ENCODE measurements at regions not wholly inside any gene's neighbourhood (a gene's known extent, or its start where the extent isn't known, plus 50 kb on each side); places are given as distances from the start of the nearest gene placed in this dataset.

- H3K18ac ChIP-seq (ENCODE audit: insufficient read length, low read depth, low read length) = no peak overlapping the region
- no peak overlapping the region for H3T11ph ChIP-seq (ENCODE audit: low read length)
- Mint-ChIP-seq H3K4me1 (no peaks in the 10 kb centered on the region), H3K4me3 (no peak overlapping the region), H3K36me3 (ENCODE audit: insufficient read depth in 1 of 3, low read depth in 3 of 3) (no peaks in the 10 kb centered on the region; a peak in 1 of 7 replicates), H3K27ac (no peak overlapping the region; a peak in 1 of 7 replicates), H3K9me3 (peaks cover 0 to 1% of the 10 kb centered on the region in 2 experiments; a peak in 1 of 5 replicates), H3K27me3 (ENCODE audit: low read depth) (no peaks in the 10 kb centered on the region)
- no peaks in the 10 kb centered on the region for H3K79me1 ChIP-seq (ENCODE audit: insufficient read depth, low read depth, low read length, poor library complexity, severe bottlenecking)
- no peak overlapping the region for H2BK5ac ChIP-seq (ENCODE audit: insufficient read length, low read length)
- H4K5ac ChIP-seq (ENCODE audit: insufficient read length, low read depth, low read length) = no peak overlapping the region
- no peaks in the 10 kb centered on the region for H4K20me1 ChIP-seq (ENCODE audit: control insufficient read depth, insufficient read depth, insufficient read length)
- H2AFZ ChIP-seq (ENCODE audit: low read length) = no peak overlapping the region
- H3K9ac ChIP-seq (ENCODE audit: extremely low read depth, insufficient read length, low read length) = no peak overlapping the region
- no peak for DNase-seq
- no peak overlapping the region for H2BK20ac ChIP-seq (ENCODE audit: low read depth, low read length, poor library complexity, severe bottlenecking)
- H2BK15ac ChIP-seq (ENCODE audit: low read depth, low read length) = no peak overlapping the region
- no peak overlapping the region for H4K91ac ChIP-seq (ENCODE audit: insufficient read length, low read depth, low read length)
- H3K23me2 ChIP-seq (ENCODE audit: insufficient read length, low read depth, low read length, poor library complexity, severe bottlenecking) = no peaks in the 10 kb centered on the region
- H3K27me3 ChIP-seq (ENCODE audit: insufficient read depth, low read length) = no peaks in the 10 kb centered on the region
- H4K8ac ChIP-seq (replicated peaks; ENCODE audit: insufficient read length, low read depth, low read length) = no peak overlapping the region
- H3K4ac ChIP-seq (ENCODE audit: low read depth, low read length) = no peak overlapping the region
- H3K56ac ChIP-seq (ENCODE audit: insufficient read length, low read depth, low read length) = no peak overlapping the region
- H2BK12ac ChIP-seq (ENCODE audit: insufficient read length, low read depth, low read length) = no peak overlapping the region
- no CpG with 5 or more reads among the region's 5 CpGs for WGBS (ENCODE audit: extremely low coverage, insufficient read length, low lambda C conversion rate)
- H3K9me3 ChIP-seq (ENCODE audit: control insufficient read depth, low read depth, low read length) = no peaks in the 10 kb centered on the region
- H3K4me1 ChIP-seq (ENCODE audit: insufficient read depth, low read length) = no peaks in the 10 kb centered on the region
- no peak overlapping the region for H2AK5ac ChIP-seq (ENCODE audit: insufficient read length, low read length)
- no peak overlapping the region for H2BK120ac ChIP-seq (ENCODE audit: low read depth, low read length, poor library complexity, severe bottlenecking)
- H3K4me2 ChIP-seq (ENCODE audit: insufficient read depth, insufficient read length, low read length) = no peak overlapping the region
- no peak for TF ChIP-seq CTCF (conservative IDR thresholded peaks at IDR 0.05)
- H3K14ac ChIP-seq (ENCODE audit: insufficient read depth, low read length) = no peak overlapping the region; the same call in 1 of the 2 replicates
- H3K23ac ChIP-seq (ENCODE audit: insufficient read length, low read depth, low read length) = no peak overlapping the region
- no peaks in the 10 kb centered on the region for H3K79me2 ChIP-seq (ENCODE audit: insufficient read depth, low read length)
- no peak overlapping the region for H3K27ac ChIP-seq (ENCODE audit: insufficient read length, low read depth, low read length)
Measured at GRCh38 chr5:60143942-60144549, 250.5 kb upstream of the PDE4D start.

Data from H9 (cell line).